ENCODE measurements at regions not wholly inside any gene's neighbourhood (a gene's known extent, or its start where the extent isn't known, plus 50 kb on each side); places are given as distances from the start of the nearest gene placed in this dataset.
"Not testable (repeated sequence)": the region's sequence is repeated elsewhere in the genome, so short reads cannot be mapped to it uniquely, and the experiment has no call there.

DNA sequence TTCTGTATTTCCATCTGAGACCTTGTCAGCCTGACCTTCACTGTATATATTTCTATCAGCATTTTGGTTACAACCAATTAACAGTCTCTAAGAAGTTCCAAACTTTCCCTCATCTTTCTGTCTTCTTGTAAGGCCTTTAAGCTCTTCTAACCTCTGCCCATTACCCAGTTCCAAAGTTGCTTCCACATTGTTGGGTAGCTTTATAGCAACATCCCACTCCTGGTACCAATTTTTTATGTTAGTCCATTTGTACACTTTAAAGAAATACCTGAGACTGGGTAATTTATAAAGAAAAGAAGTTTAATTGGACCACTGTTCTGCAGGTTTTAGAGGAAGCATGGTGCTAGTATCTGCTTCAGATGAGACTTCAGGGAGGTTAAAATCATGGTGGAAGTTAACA lies 1979.7 kb upstream of the RAG2 start:
- Histone ChIP-seq H3K9me3 (no peaks in the 10 kb centered on the region; the same call in 1 of the 2 replicates), H3K4me1 (no peaks in the 10 kb centered on the region), H3K27me3 (ENCODE audit: low read depth) (no peaks in the 10 kb centered on the region), H3K36me3 (replicated peaks) (no peaks in the 10 kb centered on the region), H3K4me3 (no peak overlapping the region)
- DNase-seq (ENCODE audit: low spot score in 2 of 2) = no peak
- in situ Hi-C loops (cut with MboI; ENCODE audit: low sequenced_read_pairs) = no loop called here

DNA sequence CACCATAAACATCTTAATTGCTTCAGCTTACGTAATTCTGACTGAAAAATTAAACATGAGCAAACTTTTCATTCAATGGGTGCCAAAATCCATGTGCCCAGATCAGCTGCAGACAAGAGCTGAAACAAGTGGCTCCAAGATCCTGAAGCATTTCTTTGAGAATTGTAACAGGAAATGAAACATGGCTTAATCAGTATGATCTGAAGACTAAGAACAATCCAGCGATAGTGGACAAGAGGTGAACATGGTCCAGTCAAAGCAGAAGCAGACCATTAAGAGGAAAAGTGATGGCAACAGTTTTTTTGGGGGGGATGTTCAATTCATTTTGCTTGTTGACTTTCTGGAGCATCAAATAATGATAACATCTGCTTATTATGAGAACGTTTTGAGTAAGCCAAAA lies 1964.5 kb upstream of the RAG2 start:
- Histone ChIP-seq H3K27me3 (ENCODE audit: low read depth) (no peaks in the 10 kb centered on the region), H3K9me3 (no peaks in the 10 kb centered on the region), H3K4me3 (no peak overlapping the region), H3K36me3 (replicated peaks) (no peaks in the 10 kb centered on the region), H3K4me1 (no peaks in the 10 kb centered on the region)
- no peak for DNase-seq (ENCODE audit: low spot score in 2 of 2)
- in situ Hi-C loops (cut with MboI; ENCODE audit: low sequenced_read_pairs) = no loop called here

DNA sequence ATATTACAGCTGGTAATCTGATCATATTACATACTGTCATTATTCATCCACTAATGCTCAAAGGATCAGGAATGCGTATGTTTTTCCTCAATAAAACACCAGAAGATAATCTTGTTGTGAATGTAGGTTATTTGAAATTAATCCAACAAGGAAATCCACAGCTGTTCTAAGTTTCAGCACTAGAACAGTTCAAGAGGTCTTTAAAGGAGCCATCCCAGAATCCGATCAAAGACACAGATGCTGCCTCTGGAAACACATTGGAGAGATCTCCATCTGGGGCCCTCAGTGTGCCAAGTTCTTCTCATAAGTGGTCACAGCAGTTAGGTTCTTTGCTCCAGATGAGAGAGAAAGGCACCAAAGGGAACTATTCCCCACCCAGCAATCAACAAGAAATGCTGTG lies 1955.1 kb upstream of the RAG2 start:
- H3K27me3 ChIP-seq (ENCODE audit: low read depth) = no peaks in the 10 kb centered on the region
- DNase-seq (ENCODE audit: low spot score in 2 of 2) = no peak
- no peaks in the 10 kb centered on the region for H3K9me3 ChIP-seq
- in situ Hi-C loops (cut with MboI; ENCODE audit: low sequenced_read_pairs) = no loop called here
- H3K4me3 ChIP-seq = no peak overlapping the region
- H3K4me1 ChIP-seq = no peaks in the 10 kb centered on the region
- no peaks in the 10 kb centered on the region for H3K36me3 ChIP-seq (replicated peaks)

DNA sequence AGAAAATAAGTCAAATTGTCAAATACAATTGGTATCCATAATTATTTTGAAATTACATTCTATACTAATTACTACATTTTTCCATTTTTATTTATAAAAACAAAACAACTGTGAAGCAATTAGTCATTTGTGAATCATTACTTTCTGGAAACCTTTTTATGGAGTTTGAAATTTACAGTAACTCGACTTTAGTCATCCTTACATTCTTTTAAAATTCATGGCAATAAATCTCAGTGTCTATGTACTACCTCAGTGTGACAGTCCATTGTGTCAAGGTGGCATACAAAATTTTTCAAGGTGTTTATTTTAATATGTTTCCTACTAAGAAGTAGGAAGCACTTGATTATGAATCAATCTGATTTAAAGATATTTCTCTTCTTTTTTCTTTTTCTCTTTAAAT lies 1949.4 kb upstream of the RAG2 start:
- no peak for DNase-seq (ENCODE audit: low spot score in 2 of 2)
- in situ Hi-C loops (cut with MboI; ENCODE audit: low sequenced_read_pairs) = no loop called here
- Histone ChIP-seq H3K4me3 (no peak overlapping the region), H3K36me3 (replicated peaks) (no peaks in the 10 kb centered on the region), H3K9me3 (no peaks in the 10 kb centered on the region), H3K27me3 (ENCODE audit: low read depth) (no peaks in the 10 kb centered on the region), H3K4me1 (no peaks in the 10 kb centered on the region)

DNA sequence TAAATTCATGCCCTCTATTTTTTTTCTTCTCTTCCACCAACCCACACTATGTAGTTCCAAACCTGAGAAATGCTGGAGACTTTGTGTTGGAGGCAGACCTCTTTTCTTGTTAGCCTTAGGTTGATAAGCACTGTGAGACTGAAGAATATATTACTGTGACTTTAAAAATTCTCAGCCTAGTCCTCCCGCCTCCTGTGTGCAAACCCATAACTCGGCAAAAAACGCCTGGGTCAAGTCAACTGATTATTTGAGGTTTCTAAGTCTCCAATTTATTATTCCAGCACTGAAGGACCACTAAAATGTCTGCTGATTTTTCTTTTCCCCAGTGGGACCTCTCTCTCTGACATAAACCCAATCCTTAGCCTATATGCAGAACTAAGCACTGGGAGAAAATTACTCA lies 1946.0 kb upstream of the RAG2 start:
- Histone ChIP-seq H3K9me3 (no peaks in the 10 kb centered on the region), H3K27me3 (ENCODE audit: low read depth) (no peaks in the 10 kb centered on the region), H3K36me3 (replicated peaks) (no peaks in the 10 kb centered on the region), H3K4me3 (no peak overlapping the region), H3K4me1 (no peaks in the 10 kb centered on the region)
- in situ Hi-C loops (cut with MboI; ENCODE audit: low sequenced_read_pairs) = no loop called here
- DNase-seq (ENCODE audit: low spot score in 2 of 2) = no peak

DNA sequence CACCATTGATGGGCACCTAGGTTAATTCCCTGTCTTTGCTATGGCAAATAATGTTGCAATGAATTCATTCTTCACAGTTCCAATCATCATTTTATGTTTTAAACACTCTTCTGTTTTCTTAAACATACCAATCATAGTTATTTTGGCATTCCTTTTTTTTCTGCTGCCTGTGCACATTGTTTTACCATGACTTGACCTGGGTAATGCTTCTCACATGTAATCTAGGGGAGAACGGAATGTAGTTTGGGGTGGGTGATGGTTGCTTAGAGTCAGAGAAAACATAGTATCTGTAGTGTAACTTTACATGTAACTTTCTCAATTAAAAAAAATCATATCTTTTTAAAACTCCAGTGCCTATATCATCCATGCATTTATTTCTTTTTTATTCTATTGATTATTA lies 1945.3 kb upstream of the RAG2 start:
- no peak overlapping the region for H3K4me3 ChIP-seq
- no peaks in the 10 kb centered on the region for H3K27me3 ChIP-seq (ENCODE audit: low read depth)
- no peaks in the 10 kb centered on the region for H3K9me3 ChIP-seq
- in situ Hi-C loops (cut with MboI; ENCODE audit: low sequenced_read_pairs) = no loop called here
- H3K4me1 ChIP-seq = no peaks in the 10 kb centered on the region
- H3K36me3 ChIP-seq (replicated peaks) = no peaks in the 10 kb centered on the region
- no peak for DNase-seq (ENCODE audit: low spot score in 2 of 2)

DNA sequence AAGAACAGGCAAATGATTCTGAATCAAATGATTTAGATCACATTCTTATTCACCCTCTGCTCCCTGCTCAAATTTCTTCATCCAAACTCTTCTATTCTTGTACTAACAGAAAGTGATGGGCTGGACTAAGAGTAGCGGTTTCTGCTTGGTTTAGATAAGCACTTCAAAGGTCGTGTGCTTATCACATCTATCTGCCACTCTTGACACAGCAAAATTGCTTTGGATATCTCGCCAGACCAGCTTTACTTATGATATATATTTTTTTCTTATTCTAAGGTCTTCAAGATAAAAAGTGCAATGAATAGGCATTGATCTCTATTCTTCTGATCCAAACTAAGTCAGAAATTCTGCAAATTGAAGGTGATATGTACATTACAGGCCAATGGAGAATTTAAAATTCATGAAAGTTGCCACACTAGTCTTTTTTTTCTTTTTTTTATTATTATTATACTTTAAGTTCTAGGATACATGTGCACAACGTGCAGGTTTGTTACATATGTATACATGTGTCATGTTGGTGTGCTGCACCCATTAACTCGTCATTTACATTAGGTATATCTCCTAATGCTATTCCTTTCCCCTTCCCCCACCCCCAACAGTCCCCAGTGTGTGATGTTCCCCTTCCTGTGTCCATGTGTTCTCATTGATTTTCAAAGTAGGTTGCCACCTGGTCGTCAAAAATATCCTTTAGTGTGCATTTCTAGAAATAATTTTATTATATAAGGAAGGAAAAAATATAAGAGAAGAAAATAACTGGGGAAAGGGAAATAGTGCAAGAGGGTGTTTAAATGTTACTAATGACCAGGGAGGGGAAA lies 1941.0 kb upstream of the RAG2 start:
- no peaks in the 10 kb centered on the region for H3K4me1 ChIP-seq
- in situ Hi-C loops (cut with MboI; ENCODE audit: low sequenced_read_pairs) = no loop called here
- no peaks in the 10 kb centered on the region for H3K36me3 ChIP-seq (replicated peaks)
- H3K27me3 ChIP-seq (ENCODE audit: low read depth) = no peaks in the 10 kb centered on the region
- no peak for DNase-seq (ENCODE audit: low spot score in 2 of 2)
- no peaks in the 10 kb centered on the region for H3K9me3 ChIP-seq
- no peak overlapping the region for H3K4me3 ChIP-seq

DNA sequence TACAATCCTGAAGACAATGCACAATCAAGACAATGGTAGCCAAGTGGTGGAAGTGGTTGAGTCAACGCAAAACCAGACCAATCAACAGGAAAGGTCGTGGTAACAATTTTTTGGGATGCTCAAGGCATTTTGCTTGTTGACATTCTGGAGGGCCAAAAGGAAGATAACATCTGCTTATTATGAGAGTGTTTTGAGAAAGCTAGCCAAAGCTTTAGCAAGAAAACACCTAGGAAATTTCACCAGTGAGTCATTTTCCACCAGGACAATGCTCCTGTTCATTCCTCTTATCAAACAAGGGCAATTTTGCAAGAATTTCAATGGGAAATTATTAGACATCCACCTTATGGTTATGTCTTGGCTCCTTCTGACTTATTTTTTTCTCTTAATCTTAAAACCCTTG lies 1932.2 kb upstream of the RAG2 start:
- no peaks in the 10 kb centered on the region for H3K36me3 ChIP-seq (replicated peaks)
- no peaks in the 10 kb centered on the region for H3K4me1 ChIP-seq
- no peak overlapping the region for H3K4me3 ChIP-seq
- no peaks in the 10 kb centered on the region for H3K27me3 ChIP-seq (ENCODE audit: low read depth)
- DNase-seq (ENCODE audit: low spot score in 2 of 2) = no peak
- H3K9me3 ChIP-seq = no peaks in the 10 kb centered on the region
- in situ Hi-C loops (cut with MboI; ENCODE audit: low sequenced_read_pairs) = no loop called here

DNA sequence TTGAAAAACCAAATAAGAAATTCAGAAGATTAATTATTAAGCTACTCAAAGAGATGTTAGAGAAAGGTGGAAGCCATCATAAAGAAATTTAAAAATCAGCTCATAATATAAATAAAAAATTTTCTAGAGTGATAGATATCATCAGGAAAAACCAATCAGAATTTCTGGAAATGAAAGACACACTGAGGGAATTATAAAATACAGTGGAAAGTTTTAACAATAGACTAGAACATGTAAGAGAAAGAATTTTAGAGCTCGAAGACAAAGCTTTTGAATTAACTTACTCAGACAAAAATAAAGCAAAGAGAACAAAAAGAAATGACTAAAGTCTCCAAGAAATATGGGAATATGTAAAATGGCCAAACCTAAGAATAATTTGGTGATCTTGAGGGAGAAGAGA lies 1926.9 kb upstream of the RAG2 start:
- no peak overlapping the region for H3K4me3 ChIP-seq
- in situ Hi-C loops (cut with MboI; ENCODE audit: low sequenced_read_pairs) = no loop called here
- H3K27me3 ChIP-seq (ENCODE audit: low read depth) = no peaks in the 10 kb centered on the region
- H3K9me3 ChIP-seq = no peaks in the 10 kb centered on the region
- no peak for DNase-seq (ENCODE audit: low spot score in 2 of 2)
- no peaks in the 10 kb centered on the region for H3K4me1 ChIP-seq
- no peaks in the 10 kb centered on the region for H3K36me3 ChIP-seq (replicated peaks)

DNA sequence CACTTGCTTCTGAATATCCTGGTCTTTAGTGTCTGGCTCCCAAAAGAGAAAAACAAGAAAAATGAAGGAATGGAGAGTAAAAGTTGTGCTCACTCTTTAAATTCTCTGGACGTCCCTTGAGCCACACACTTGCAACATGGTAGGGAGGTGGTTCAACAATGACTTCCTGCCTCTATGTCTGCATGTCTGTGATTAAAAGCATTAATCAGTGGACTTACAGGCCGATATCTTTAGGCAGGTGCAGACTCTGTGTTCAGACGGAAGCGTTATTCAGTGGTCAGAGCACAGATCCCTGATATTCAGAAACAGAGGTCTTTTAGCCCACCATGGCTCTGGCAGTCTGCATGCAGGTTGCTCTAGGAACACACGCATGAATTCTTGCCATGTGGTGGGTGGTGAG lies 1920.0 kb upstream of the RAG2 start:
- no peak for DNase-seq (ENCODE audit: low spot score in 2 of 2)
- H3K4me3 ChIP-seq = no peak overlapping the region
- H3K36me3 ChIP-seq (replicated peaks) = no peaks in the 10 kb centered on the region
- no peaks in the 10 kb centered on the region for H3K4me1 ChIP-seq
- H3K27me3 ChIP-seq (ENCODE audit: low read depth) = no peaks in the 10 kb centered on the region
- in situ Hi-C loops (cut with MboI; ENCODE audit: low sequenced_read_pairs) = no loop called here
- no peaks in the 10 kb centered on the region for H3K9me3 ChIP-seq

DNA sequence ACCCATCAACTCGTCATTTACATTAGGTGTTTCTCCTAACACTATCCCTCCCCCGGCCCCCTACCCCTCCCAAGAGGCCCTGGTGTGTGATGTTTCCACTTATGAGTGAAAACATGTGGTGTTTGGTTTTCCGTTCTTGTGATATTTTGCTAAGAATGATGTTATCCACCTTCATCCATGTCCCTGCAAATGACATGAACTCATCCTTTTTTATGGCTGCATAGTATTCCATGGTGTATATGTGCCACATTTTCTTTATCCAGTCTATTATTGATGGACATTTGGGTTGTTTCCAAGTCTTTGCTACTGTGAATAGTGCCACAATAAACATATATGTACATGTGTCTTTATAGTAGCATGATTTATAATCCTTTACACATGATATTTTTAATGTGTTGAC lies 1914.8 kb upstream of the RAG2 start:
- in situ Hi-C loops (cut with MboI; ENCODE audit: low sequenced_read_pairs); H3K27me3 ChIP-seq (ENCODE audit: low read depth); H3K4me3 ChIP-seq; H3K4me1 ChIP-seq; DNase-seq (ENCODE audit: low spot score in 2 of 2); H3K9me3 ChIP-seq; H3K36me3 ChIP-seq (replicated peaks): not testable (repeated sequence)

DNA sequence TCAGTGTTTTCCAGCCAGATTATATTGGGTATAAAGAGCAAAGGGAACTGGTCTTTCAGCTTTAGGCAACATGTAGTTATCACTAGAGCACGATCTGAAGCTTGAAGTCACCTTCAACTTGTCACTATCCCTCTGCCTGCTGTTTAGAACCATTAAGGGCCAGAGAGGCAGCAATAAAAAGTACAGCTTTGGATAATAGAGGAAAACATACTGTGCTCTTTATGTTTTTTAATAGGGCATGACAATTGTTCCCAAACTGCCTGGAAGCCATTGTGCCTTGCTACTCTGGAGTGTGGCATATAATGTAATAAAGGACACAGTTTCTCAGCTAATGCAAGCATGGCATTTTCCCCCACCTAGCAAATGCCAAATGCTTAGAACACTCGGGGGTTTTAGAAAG lies 1912.0 kb upstream of the RAG2 start:
- H3K9me3 ChIP-seq = no peaks in the 10 kb centered on the region
- H3K4me1 ChIP-seq = no peaks in the 10 kb centered on the region
- no peaks in the 10 kb centered on the region for H3K36me3 ChIP-seq (replicated peaks)
- no peaks in the 10 kb centered on the region for H3K27me3 ChIP-seq (ENCODE audit: low read depth)
- DNase-seq (ENCODE audit: low spot score in 2 of 2) = no peak
- in situ Hi-C loops (cut with MboI; ENCODE audit: low sequenced_read_pairs) = no loop called here
- H3K4me3 ChIP-seq = no peak overlapping the region

DNA sequence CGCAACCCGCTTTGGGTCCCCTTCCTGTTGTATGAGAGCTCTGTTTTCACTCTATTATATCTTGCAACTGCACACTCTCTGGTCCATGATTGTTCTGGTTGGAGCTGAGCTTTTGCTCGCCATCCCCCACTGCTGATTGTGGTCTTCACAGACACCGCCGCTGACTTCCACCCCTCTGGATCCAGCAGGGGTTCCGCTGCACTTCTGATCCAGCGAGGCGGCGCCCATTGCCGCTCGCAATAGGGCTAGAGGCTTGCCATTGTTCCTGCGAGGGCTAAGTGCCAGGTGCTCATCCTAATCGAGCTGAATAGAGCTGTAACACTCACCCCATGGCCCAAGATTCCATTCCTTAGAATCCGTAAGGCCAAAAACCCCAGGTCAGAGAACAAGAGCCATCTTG lies 1905.8 kb upstream of the RAG2 start:
- H3K4me1 ChIP-seq = no peaks in the 10 kb centered on the region
- in situ Hi-C loops (cut with MboI; ENCODE audit: low sequenced_read_pairs) = no loop called here
- no peaks in the 10 kb centered on the region for H3K27me3 ChIP-seq (ENCODE audit: low read depth)
- no peaks in the 10 kb centered on the region for H3K36me3 ChIP-seq (replicated peaks)
- no peaks in the 10 kb centered on the region for H3K9me3 ChIP-seq
- DNase-seq (ENCODE audit: low spot score in 2 of 2) = no peak
- H3K4me3 ChIP-seq = no peak overlapping the region

DNA sequence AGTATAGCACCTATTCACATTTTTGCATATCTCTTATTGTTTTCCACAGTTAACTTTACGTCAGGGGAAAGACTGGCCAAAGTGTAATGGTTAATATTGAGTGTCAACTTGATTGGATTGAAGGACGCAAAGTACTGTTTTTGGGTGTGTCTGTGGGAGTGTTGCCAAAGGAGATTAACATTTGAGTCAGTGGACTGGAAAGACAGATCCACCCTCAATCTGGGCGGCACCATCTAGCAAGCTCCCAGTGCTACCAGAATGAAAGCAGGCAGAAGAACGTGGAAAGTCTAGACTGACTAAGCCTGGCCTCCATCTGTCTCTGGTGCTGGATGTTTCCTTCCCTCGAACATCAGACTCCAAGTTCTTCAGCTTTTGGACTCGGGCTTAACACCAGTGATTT lies 1900.7 kb upstream of the RAG2 start:
- H3K36me3 ChIP-seq (replicated peaks) = no peaks in the 10 kb centered on the region
- no peaks in the 10 kb centered on the region for H3K27me3 ChIP-seq (ENCODE audit: low read depth)
- DNase-seq (ENCODE audit: low spot score in 2 of 2) = no peak
- in situ Hi-C loops (cut with MboI; ENCODE audit: low sequenced_read_pairs) = no loop called here
- no peaks in the 10 kb centered on the region for H3K9me3 ChIP-seq
- H3K4me1 ChIP-seq = no peaks in the 10 kb centered on the region
- H3K4me3 ChIP-seq = no peak overlapping the region

DNA sequence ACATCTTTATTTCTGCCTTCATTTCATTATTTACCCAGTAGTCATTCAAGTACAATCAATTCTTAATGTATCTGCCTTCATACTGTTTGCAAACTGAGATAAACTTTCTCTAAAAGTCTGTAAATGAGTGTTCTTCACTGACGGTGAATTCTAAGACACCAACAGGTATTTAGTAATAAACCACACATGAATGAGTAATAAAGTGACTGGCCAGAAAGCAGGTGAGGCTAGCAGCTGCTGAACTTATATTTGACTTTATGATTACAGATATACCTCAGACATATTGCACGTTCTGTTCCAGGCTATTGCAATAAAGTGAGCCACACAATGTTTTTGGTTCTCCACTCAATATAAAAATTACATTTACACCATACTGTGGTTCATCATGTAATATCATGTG lies 1894.0 kb upstream of the RAG2 start:
- no peaks in the 10 kb centered on the region for H3K27me3 ChIP-seq (ENCODE audit: low read depth)
- H3K9me3 ChIP-seq = no peaks in the 10 kb centered on the region
- in situ Hi-C loops (cut with MboI; ENCODE audit: low sequenced_read_pairs) = no loop called here
- H3K4me1 ChIP-seq = no peaks in the 10 kb centered on the region
- H3K4me3 ChIP-seq = no peak overlapping the region
- no peaks in the 10 kb centered on the region for H3K36me3 ChIP-seq (replicated peaks)
- no peak for DNase-seq (ENCODE audit: low spot score in 2 of 2)

Measured in HAP-1 (cell line).